Neural cell (in vitro differentiated cells): ENCODE measurements at regions not wholly inside any gene's neighbourhood (a gene's known extent, or its start where the extent isn't known, plus 50 kb on each side); places are given as distances from the start of the nearest gene placed in this dataset.

Experiments
- H2AFZ ChIP-seq: fragments of 200-600, 300-800 bp; sonication (generic), shearing (Covaris generic); 2 replicates; pipeline ENCODE4 v1.6.0; 2014; ENCODE audit warnings: low read depth, mild to moderate bottlenecking, antibody characterized with exemption, low read length, moderate library complexity
- H3F3A ChIP-seq: fragments of 200-600 bp; shearing (Covaris generic); 2 replicates; pipeline ENCODE4 v1.6.1; 2016; ENCODE audit warnings: mild to moderate bottlenecking, moderate library complexity, mixed read lengths, antibody characterized with exemption, low read length; ENCODE audit not compliant: insufficient read depth, poor library complexity, severe bottlenecking
- H3K27ac ChIP-seq: fragments of 200-600, 300-800 bp; sonication (generic), shearing (Covaris generic); 2 replicates; pipeline ENCODE4 v1.5.1; 2014; ENCODE audit warnings: mild to moderate bottlenecking, low read length, moderate library complexity
- H3K27me3 ChIP-seq: fragments of 300-800, 200-600 bp; sonication (generic), shearing (Covaris generic); 2 replicates; pipeline ENCODE4 v1.6.0; 2014; ENCODE audit warnings: mild to moderate bottlenecking, low read depth, low read length, moderate library complexity; ENCODE audit not compliant: insufficient read depth
- H3K36me3 ChIP-seq: fragments of 300-800, 200-600 bp; sonication (generic), shearing (Covaris generic); 2 replicates; pipeline ENCODE4 v1.5.1; 2014; ENCODE audit warnings: mild to moderate bottlenecking, antibody characterized with exemption, low read length, moderate library complexity; ENCODE audit not compliant: insufficient read depth
- H3K4me2 ChIP-seq: fragments of 300-800, 200-600 bp; sonication (generic), shearing (Covaris generic); 2 replicates; pipeline ENCODE4 v1.6.0; 2014; ENCODE audit warnings: mild to moderate bottlenecking, low read length
- H3K4me3 ChIP-seq: fragments of 300-800, 200-600 bp; sonication (generic), shearing (Covaris generic); 2 replicates; pipeline ENCODE4 v1.5.1; 2014; ENCODE audit warnings: mild to moderate bottlenecking, low read length, moderate library complexity
- H3K79me2 ChIP-seq: fragments of 200-600 bp; shearing (Covaris generic); replicated peaks from 2 replicates; pipeline ENCODE4 v1.6.0; 2014; ENCODE audit warnings: mild to moderate bottlenecking, low read length, moderate library complexity; ENCODE audit not compliant: insufficient read depth
- H3K9ac ChIP-seq: fragments of 300-800, 200-600 bp; sonication (generic), shearing (Covaris generic); 2 replicates; pipeline ENCODE4 v1.6.1; 2016; ENCODE audit warnings: mild to moderate bottlenecking, low read length, mixed read lengths
- H3K9me2 ChIP-seq: fragments of 200-600 bp; shearing (Covaris generic); 2 replicates; pipeline ENCODE4 v1.6.1; 2016; ENCODE audit warnings: mild to moderate bottlenecking, low read length, mixed read lengths; ENCODE audit not compliant: insufficient read depth
- H3K9me3 ChIP-seq: fragments of 200-600, 300-800 bp; sonication (generic), shearing (Covaris generic); 2 replicates; pipeline ENCODE4 v1.6.1; 2016; ENCODE audit warnings: mild to moderate bottlenecking, mixed run types, low read length, moderate library complexity, mixed read lengths
- H4K20me1 ChIP-seq: fragments of 200-600 bp; shearing (Covaris generic); 2 replicates; pipeline ENCODE4 v1.6.1; 2016; ENCODE audit warnings: mild to moderate bottlenecking, mixed run types; ENCODE audit not compliant: insufficient read depth
- CTCF ChIP-seq: fragments of 450-650 bp; IDR thresholded peaks from 2 replicates; pipeline ENCODE4 v1.5.1; 2014; ENCODE audit warnings: antibody characterized with exemption, mild to moderate bottlenecking, moderate library complexity; ENCODE audit not compliant: poor library complexity, severe bottlenecking
- EP300 ChIP-seq: fragments of 450-650 bp; conservative IDR thresholded peaks from 2 replicates; pipeline ENCODE4 v1.6.1; 2014; ENCODE audit warnings: antibody characterized with exemption, mild to moderate bottlenecking, moderate library complexity; ENCODE audit not compliant: poor library complexity, severe bottlenecking
- EZH2 ChIP-seq: fragments of 200-600, 300-800 bp; shearing (Covaris generic), sonication (generic); IDR thresholded peaks from 2 replicates; pipeline ENCODE4 v1.6.1; 2014; ENCODE audit warnings: antibody characterized with exemption, low read length, borderline replicate concordance, mild to moderate bottlenecking; ENCODE audit not compliant: insufficient read depth, poor library complexity, severe bottlenecking
- MXI1 ChIP-seq: fragments of 450-650 bp; conservative IDR thresholded peaks from 2 replicates; pipeline ENCODE4 v1.6.1; 2014; ENCODE audit warnings: antibody characterized with exemption, mild to moderate bottlenecking; ENCODE audit not compliant: poor library complexity, severe bottlenecking
- POLR2AphosphoS5 ChIP-seq: IDR thresholded peaks from 2 replicates; pipeline ENCODE4 v1.6.1; 2012
- RAD21 ChIP-seq: fragments of 450-650 bp; conservative IDR thresholded peaks from 2 replicates; pipeline ENCODE4 v1.6.1; 2014; ENCODE audit warnings: antibody characterized with exemption, mild to moderate bottlenecking, moderate library complexity
- SMC3 ChIP-seq: fragments of 450-650 bp; conservative IDR thresholded peaks from 2 replicates; pipeline ENCODE4 v1.6.1; 2014; ENCODE audit warnings: antibody characterized with exemption, mild to moderate bottlenecking, moderate library complexity; ENCODE audit not compliant: poor library complexity
- TAF1 ChIP-seq: IDR thresholded peaks from 2 replicates; pipeline ENCODE4 v1.6.1; 2012; ENCODE audit warnings: low read depth
- TF ChIP-seq, protein P1 (sequence below): IDR thresholded peaks from 2 replicates; pipeline ENCODE4 v1.6.1; 2012; ENCODE audit warnings: borderline replicate concordance

- TF ChIP-seq POLR2AphosphoS5 = no peak
- TF ChIP-seq MXI1 = no peak
- no peak for TF ChIP-seq EP300
- TF ChIP-seq TAF1 = no peak
- no peak for TF ChIP-seq SMC3
- TF ChIP-seq EZH2 = no peak
- TF ChIP-seq, protein P1, sequence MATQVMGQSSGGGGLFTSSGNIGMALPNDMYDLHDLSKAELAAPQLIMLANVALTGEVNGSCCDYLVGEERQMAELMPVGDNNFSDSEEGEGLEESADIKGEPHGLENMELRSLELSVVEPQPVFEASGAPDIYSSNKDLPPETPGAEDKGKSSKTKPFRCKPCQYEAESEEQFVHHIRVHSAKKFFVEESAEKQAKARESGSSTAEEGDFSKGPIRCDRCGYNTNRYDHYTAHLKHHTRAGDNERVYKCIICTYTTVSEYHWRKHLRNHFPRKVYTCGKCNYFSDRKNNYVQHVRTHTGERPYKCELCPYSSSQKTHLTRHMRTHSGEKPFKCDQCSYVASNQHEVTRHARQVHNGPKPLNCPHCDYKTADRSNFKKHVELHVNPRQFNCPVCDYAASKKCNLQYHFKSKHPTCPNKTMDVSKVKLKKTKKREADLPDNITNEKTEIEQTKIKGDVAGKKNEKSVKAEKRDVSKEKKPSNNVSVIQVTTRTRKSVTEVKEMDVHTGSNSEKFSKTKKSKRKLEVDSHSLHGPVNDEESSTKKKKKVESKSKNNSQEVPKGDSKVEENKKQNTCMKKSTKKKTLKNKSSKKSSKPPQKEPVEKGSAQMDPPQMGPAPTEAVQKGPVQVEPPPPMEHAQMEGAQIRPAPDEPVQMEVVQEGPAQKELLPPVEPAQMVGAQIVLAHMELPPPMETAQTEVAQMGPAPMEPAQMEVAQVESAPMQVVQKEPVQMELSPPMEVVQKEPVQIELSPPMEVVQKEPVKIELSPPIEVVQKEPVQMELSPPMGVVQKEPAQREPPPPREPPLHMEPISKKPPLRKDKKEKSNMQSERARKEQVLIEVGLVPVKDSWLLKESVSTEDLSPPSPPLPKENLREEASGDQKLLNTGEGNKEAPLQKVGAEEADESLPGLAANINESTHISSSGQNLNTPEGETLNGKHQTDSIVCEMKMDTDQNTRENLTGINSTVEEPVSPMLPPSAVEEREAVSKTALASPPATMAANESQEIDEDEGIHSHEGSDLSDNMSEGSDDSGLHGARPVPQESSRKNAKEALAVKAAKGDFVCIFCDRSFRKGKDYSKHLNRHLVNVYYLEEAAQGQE = no peak
- TF ChIP-seq RAD21 = no peak
- no peak for TF ChIP-seq CTCF
- no peak overlapping the region for H3K4me3 ChIP-seq
- no peaks in the 10 kb centered on the region for H4K20me1 ChIP-seq
- no peak overlapping the region for H2AFZ ChIP-seq
- no peak overlapping the region for H3K4me2 ChIP-seq
- H3K36me3 ChIP-seq = no peaks in the 10 kb centered on the region
- no peak overlapping the region for H3K27ac ChIP-seq
- H3K9me2 ChIP-seq = no peaks in the 10 kb centered on the region
- no peaks in the 10 kb centered on the region for H3F3A ChIP-seq
- H3K27me3 ChIP-seq = no peaks in the 10 kb centered on the region
- no peak overlapping the region for H3K9ac ChIP-seq
- no peaks in the 10 kb centered on the region for H3K79me2 ChIP-seq
- no peaks in the 10 kb centered on the region for H3K9me3 ChIP-seq
Observed at GRCh38 chr2:126381091-126381490, 274.9 kb upstream of the GYPC start.

DNA sequence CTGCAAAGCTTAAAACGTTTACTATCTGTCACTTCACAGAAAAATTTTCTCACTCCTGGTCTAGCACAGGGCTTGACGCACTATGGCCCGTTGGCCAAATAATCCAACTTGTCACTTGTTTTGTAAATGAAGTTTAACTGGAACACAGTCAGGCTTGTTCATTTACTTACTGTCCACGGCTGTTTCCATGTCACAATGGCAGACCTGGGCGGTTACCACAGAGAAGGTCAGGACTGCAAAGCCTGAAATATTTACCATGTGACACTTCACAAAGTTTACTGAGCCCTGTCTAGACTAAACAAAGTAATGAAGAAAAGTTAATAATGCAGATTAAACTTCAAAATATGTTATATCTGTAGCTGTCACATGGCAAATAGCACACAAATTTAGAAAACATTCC, 273.0 kb upstream of the GYPC start:
- Histone ChIP-seq H3K36me3 (no peaks in the 10 kb centered on the region), H3K79me2 (no peaks in the 10 kb centered on the region), H3K9ac (no peak overlapping the region), H4K20me1 (no peaks in the 10 kb centered on the region), H3K9me3 (no peaks in the 10 kb centered on the region), H3K9me2 (no peaks in the 10 kb centered on the region), H3K27ac (no peak overlapping the region), H3F3A (no peaks in the 10 kb centered on the region), H3K27me3 (no peaks in the 10 kb centered on the region), H3K4me3 (no peak overlapping the region), H3K4me2 (no peak overlapping the region), H2AFZ (no peak overlapping the region)
- TF ChIP-seq POLR2AphosphoS5 (no peak), CTCF (no peak), RAD21 (no peak)
